Loucy (cell line): ENCODE measurements at regions not wholly inside any gene's neighbourhood (a gene's known extent, or its start where the extent isn't known, plus 50 kb on each side); places are given as distances from the start of the nearest gene placed in this dataset.

Experiments used
- EZH2phosphoT487 ChIP-seq: fragments of 200-600 bp; IDR thresholded peaks from 2 replicates; pipeline ENCODE4 v1.6.1; 2018; ENCODE audit warnings: antibody characterized with exemption, mild to moderate bottlenecking, moderate library complexity, borderline replicate concordance
- TF ChIP-seq, protein P1 (sequence below): fragments of 200-600 bp; sonication (generic); conservative IDR thresholded peaks from 2 replicates; pipeline ENCODE4 v1.5.1; 2014; ENCODE audit warnings: mild to moderate bottlenecking, antibody characterized with exemption, low read length

DNA sequence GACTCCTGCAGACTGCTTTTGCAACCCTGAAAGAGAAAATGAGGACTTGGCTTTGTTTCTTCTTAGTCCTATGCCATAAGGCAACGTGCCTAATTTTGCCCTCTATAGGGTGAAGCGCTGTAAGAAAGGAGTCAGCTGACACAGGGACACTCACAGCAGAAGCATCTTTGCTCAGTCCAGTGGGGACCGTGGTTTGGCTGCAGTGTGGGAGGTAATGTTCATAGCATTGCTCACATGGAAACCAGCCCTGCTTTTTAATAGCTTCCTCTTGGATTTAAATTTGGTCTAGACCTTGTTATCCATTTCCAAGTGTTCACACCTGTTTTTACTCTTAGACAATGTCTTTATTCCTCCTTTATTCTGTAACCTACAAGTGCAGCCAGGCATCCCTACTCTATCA is 1032.1 kb downstream of the NTRK3 start:
- TF ChIP-seq EZH2phosphoT487, result no peak
- TF ChIP-seq, protein P1, sequence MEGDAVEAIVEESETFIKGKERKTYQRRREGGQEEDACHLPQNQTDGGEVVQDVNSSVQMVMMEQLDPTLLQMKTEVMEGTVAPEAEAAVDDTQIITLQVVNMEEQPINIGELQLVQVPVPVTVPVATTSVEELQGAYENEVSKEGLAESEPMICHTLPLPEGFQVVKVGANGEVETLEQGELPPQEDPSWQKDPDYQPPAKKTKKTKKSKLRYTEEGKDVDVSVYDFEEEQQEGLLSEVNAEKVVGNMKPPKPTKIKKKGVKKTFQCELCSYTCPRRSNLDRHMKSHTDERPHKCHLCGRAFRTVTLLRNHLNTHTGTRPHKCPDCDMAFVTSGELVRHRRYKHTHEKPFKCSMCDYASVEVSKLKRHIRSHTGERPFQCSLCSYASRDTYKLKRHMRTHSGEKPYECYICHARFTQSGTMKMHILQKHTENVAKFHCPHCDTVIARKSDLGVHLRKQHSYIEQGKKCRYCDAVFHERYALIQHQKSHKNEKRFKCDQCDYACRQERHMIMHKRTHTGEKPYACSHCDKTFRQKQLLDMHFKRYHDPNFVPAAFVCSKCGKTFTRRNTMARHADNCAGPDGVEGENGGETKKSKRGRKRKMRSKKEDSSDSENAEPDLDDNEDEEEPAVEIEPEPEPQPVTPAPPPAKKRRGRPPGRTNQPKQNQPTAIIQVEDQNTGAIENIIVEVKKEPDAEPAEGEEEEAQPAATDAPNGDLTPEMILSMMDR, result no peak
